HG03439 (cell line): ENCODE measurements at regions not wholly inside any gene's neighbourhood (a gene's known extent, or its start where the extent isn't known, plus 50 kb on each side); places are given as distances from the start of the nearest gene placed in this dataset.
"Not testable (repeated sequence)": the region's sequence is repeated elsewhere in the genome, so short reads cannot be mapped to it uniquely, and the experiment has no call there.

Experiments used
- ATAC-seq: cut with Tn5 transposase; IDR thresholded peaks from one replicate; pipeline ENCODE4 v1.9.1; 2021; ENCODE audit warnings: mild to moderate bottlenecking, moderate library complexity; ENCODE audit not compliant: unreplicated experiment

GRCh38 chr3:105096071-105096470, 270.6 kb upstream of the ALCAM start:
- ATAC-seq, result no peak

DNA sequence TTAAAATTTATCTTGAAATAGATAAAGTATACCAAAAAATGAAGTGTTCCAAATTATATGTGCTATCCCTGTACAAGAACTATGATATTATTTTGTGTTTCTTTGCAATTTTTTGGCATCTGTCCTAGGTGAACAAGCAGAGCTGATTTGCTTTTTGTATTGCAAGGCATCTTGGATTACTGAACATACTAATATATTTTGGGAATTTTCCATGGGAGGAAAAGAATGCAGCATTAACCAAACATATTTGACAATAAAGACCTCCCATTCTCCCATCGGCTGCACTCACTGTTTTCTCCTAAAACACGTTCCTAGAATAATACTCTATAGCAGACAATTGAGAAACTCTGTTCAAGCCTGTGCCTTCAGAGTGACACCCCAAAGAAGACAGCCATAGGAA, 265.1 kb upstream of the ALCAM start:
- ATAC-seq, result no peak

GRCh38 chr3:105103139-105103538, 263.6 kb upstream of the ALCAM start:
- no peak for ATAC-seq

GRCh38 chr3:105108823-105109222, 257.9 kb upstream of the ALCAM start:
- ATAC-seq, result no peak

GRCh38 chr3:105118905-105119304, 247.8 kb upstream of the ALCAM start:
- ATAC-seq, result no peak

- ATAC-seq, result no peak
These were observed 246.8 kb upstream of the ALCAM start for GRCh38 chr3:105119801-105120340.

DNA sequence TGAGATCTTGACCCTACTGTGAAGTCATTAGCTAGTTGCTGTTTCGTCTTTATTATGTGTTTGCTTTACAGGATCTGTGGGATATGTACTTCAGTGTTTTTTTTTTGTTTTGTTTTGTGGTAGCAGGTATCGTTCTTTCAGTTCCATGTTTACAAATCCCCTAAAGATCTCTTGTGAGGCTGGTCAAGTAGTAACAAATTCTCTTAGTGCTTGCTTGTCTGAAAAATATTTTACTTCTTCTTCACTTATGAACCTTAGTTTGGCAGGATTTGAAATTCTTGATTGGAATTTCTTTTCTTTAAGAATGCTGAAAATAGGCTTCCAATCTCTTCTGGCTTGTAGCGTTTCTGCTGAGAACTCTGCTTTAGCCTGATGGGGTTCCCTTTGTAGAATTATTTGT, 235.8 kb upstream of the ALCAM start:
- ATAC-seq, result no peak

GRCh38 chr3:105137911-105138310, 228.8 kb upstream of the ALCAM start:
- no peak for ATAC-seq

- ATAC-seq, result no peak
These were observed 226.7 kb upstream of the ALCAM start for GRCh38 chr3:105139881-105140560.

- no peak for ATAC-seq
These were observed 225.8 kb upstream of the ALCAM start for GRCh38 chr3:105140899-105141367.

- ATAC-seq, result no peak
These were observed 221.9 kb upstream of the ALCAM start for GRCh38 chr3:105144837-105145236.

DNA sequence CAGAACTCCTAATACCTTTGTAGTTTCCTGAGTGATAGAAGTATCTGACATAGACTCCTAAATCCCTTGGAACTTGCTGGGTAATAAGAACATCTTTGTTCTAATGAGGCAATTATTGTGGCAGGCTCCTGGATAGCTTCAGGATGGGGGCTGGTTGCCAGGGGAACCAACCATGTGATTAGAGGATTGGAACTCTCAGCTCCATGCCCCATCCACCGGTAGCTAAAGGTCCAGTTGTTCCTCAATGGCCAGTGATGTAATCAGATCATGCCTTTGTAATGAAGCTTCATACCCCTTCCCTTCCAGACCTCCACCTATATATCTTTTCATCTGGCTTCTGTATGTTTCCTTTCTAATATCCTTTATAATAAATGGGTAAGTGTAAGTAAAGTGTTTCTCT, 221.2 kb upstream of the ALCAM start:
- no peak for ATAC-seq

GRCh38 chr3:105149197-105149596, 217.5 kb upstream of the ALCAM start:
- ATAC-seq, result not testable (repeated sequence)

DNA sequence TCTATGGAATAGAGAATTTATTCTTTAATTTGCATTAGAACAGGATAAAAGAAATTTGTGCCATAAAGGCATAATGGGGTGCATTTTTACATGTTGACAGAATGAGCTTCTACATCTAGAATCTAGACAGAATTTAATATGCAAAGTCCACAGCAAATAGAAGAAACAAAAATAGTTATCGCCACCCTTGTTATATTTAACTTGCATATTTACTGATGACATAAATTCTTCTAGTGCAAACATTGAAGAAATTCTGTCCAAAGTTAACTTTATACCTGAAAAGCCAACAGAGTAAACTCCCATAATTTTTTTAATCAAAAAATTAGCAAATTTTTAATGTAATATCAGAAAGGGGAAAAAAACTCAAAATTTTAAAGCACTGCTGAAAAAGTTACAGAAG, 213.7 kb upstream of the ALCAM start:
- no peak for ATAC-seq

DNA sequence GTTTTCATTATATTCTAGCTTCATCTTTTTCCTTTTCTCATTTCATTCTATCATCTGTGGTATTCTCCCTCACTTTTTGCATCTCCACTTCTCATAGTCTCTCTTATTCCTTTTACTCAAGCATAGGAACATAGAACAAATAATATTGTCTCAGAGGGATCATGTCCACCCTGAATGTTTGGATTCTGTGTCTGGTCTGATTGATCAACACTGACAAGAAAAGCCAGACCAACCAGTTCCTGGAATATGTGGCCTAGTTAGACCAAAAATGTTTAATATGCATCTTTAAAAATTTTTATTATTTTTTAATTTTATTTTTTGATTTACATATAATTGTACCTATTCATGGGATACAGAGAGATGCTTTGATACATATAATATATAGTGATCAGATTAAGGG, 212.0 kb upstream of the ALCAM start:
- ATAC-seq, result no peak

DNA sequence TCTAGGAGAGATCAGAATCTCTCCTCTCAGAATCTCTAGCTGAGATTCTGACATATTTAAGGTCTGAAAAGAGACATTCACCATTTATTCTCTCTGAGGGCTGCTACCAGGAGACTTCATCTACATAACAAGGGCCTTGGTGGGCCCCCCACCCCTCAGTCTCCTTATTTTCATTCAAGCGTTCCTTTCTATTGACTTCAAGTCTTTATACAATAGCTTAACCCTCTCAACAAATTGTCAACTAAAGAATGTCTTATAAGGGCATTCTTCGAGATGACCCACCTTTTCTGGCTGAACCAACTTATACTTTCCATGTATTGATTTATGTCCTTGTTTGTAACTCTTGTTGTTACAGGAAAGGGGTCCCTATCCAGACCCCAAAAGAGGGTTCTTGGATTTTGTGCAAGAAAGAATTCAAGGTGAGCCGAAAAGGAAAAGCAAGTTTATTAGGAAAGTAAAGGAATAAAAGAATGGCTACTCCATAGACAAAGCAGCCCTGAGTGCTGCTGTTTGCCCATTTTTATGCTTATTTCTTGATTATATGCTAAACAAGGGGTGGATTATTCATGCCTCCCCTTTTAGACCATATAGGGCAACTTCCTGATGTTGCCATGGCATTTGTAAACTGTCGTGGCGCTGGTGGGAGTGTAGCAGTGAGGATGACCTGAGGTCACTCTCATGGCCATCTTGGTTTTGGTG, 209.5 kb upstream of the ALCAM start:
- ATAC-seq, result no peak

DNA sequence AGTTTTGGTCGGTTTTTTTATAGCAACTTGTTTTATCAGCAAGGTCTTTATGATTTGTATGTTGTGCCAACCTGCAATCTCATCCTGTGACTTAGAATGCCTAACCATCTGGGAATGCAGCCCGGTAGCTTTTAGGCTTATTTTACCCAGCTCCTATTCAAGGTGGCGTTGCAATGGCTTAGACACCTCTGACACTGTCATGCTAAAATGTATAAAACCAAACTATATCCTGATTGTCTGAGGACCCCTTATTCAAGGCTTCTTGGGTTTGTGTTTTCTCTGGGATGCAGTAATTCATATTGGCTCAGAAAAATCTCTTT, 209.0 kb upstream of the ALCAM start:
- ATAC-seq, result no peak

DNA sequence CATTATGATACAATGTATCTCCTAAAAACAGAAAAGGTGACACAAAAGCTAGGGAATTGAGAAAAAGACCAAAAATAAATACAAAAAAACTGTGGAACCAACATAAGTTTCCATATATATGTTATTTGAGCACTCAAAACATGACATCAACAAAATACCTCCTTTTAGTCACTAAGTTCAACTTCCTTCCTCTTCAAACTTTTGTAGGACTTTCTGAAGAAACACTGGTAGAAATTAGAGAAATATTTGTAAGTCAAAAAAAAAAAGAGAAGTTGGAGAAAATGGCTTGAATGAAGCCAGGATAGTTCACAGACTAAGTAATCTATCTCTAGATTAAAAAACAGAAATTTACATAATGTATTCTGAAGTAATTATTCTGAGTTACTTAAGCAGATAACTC, 208.4 kb upstream of the ALCAM start:
- ATAC-seq, result no peak

GRCh38 chr3:105162448-105162847, 204.3 kb upstream of the ALCAM start:
- ATAC-seq, result no peak

DNA sequence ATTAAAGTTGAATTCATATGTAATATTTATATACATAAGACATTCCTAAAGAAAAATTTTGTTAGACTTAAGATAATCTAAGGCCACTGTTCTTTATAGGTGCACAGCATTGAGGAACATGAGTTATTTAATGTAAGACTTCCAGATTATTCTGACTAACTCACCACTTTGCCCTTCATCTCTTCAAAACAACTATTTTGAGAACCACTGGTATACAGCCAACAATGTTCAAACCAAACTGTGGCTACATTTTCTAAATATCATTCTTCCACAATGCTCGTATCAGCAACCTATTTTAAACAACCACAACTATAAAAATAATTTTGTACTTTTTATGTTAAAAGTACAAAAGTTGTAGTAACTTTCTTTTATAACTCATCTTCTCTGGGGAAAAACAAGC, 199.8 kb upstream of the ALCAM start:
- no peak for ATAC-seq

- no peak for ATAC-seq
These were observed 196.3 kb upstream of the ALCAM start for GRCh38 chr3:105170423-105170822.

- ATAC-seq, result no peak
These were observed 192.6 kb upstream of the ALCAM start for GRCh38 chr3:105174017-105174615.
